GM18873 (cell line): ENCODE measurements at regions not wholly inside any gene's neighbourhood (a gene's known extent, or its start where the extent isn't known, plus 50 kb on each side); places are given as distances from the start of the nearest gene placed in this dataset.
A peak's percentile ranks its signal among the peaks of the same experiment; 100 is the strongest.

Experiments used
- ATAC-seq: cut with Tn5 transposase; IDR thresholded peaks from one replicate; pipeline ENCODE4 v1.9.1; 2021; ENCODE audit warnings: mild to moderate bottlenecking, moderate library complexity, moderate number of reproducible peaks; ENCODE audit not compliant: unreplicated experiment, low FRiP score

DNA sequence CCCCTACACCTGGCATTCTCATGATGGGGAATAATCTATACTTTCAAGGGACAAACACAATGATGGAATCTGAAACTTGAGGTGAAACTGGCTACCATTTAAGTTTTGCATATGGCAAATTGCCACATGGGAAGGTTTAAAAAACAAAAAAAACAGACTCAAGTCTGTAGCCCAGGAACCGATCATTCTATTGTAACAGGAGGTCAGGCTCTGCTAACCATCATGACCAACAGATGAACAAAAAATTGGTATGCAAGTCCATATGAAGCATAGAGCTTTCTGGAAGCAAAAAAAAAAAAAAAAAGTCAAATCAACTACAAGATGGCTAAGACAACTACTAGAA lies 594.3 kb upstream of the DIPK2B start:
- ATAC-seq = no peak

DNA sequence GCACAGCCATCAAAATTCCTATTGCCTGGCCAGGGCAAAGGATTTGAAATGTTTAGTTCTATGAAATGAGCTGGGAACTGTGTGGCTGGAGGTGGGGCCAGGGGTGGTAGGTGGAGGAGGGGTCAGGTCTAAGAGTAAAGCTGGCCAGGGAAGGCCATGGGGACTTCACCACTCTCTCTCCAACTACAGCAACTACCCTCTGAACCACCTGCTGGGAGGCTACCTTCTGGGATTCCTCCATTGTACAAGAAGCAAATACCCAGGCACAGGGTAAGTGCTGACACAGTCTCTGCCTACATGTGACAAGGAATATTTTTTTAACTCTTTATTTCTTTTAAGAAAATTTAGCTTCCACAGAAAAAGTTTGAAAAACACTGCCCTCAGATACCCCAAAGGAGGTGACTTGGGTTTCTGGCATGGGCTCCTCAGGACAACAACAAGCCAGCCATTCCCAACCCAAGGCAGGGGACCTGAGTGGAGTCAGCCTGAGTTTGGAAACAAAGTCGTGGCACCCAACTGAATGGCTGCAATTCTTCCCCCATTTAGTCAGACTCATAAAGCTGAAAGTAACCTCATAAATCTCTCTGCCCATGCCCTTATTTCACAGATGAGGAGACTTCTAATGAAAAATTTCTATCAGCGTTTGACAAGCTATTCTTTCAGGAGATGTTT lies 593.8 kb upstream of the DIPK2B start:
- ATAC-seq = no peak

DNA sequence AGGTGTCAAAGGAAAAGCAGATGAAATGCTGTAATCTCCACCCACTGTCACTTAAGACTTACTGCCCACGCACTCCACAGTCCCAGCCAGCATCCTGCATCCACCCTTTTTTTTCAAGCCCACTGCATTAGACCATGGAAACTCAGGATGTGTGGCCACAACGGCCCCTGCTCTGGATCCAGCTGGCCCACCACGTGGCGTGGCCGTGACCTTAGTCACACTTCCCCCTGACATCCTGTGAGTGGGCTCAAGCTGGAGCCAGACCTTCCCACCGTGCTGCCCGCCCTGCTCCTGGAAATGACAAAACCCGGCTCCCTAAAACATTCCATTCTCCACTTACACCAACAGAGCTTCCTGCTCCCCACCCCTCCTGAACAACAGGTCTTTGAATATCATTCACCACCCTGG lies 588.3 kb upstream of the DIPK2B start:
- no peak for ATAC-seq

DNA sequence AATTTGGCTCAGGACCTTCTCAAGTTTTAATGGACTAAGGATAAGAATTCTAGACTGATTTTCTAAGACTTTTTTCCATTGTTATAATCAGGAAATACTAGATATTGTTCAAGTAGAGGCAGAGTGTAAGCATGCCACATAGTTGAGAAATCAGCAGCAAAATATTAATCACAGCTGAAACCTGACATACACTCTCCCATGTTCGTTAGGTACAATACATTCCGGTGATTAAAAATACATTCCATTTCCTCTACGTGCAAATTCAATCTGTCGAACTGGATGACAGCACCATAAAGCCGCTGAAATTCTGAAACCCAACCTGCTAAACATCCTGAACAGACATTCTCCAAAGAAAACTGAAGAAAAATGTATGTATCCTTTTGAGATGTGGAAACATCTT lies 587.6 kb upstream of the DIPK2B start:
- no peak for ATAC-seq

DNA sequence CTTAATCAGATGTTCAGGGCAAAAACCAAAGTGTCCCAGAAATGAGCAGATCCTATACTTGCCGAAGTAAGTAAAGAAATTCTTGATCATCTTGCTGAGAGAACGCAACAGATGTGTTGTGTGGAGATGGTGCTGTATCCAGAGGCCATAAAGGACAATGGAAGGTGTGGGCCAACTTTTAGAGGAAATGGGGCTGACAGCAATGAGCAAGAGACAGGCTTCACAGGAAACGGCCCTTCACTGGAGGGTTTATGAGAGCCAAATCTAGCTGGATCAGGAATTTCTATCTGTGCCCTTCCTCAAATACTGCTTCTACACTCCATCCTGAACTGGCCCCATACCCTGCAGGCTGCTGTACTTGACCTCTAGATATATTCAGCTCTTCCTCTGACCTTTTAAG lies 583.9 kb upstream of the DIPK2B start:
- ATAC-seq = no peak

DNA sequence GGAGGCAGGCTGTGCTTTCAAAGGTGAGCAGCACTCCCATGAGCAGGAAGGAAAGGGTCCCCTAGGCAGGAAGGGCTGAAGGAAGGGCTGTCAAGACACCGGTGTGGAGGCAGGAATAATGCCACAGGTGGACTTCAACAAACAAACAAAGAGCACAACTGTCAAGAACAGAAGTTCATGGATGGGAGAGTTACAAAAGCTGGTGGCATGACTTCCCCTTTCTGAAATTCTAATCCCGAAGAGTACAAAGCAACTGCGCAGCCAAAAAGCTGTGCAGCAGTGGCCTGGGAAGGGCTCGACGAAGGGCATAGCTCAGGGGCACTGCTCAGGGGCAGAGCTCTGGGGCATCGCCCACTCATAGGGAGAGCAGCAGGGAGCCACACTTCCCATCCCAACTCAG lies 582.3 kb upstream of the DIPK2B start:
- no peak for ATAC-seq

DNA sequence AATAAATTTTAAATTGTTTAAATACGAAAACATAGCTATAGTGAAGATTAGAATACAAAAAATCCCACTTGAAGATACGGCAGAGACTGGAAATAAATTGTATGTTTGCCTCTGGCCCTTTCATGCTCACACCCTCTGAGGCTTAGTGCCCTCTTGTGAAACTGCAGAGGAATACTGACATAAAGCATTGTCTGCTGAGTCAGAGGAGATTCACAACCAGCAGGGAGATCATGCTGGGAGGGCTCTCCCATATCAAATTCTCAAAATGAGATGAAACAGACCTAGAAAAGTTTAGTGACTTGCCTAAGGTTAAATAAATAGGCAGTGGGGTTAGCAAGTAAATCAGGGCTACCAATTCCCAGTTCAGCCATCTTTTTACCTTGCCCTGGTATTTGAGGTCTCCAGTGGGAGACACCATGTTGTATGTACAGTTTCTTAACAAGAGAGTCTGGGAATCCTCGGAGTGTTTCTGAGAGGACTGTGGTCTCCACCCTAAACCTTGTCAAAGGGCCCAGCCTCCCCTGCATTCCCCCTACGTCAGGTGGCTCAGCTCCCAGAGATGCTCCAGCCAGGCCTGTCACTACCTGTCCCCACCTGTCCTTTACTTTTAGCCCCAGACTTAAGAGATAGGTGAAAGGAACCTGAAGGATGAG lies 581.4 kb upstream of the DIPK2B start:
- ATAC-seq = no peak

DNA sequence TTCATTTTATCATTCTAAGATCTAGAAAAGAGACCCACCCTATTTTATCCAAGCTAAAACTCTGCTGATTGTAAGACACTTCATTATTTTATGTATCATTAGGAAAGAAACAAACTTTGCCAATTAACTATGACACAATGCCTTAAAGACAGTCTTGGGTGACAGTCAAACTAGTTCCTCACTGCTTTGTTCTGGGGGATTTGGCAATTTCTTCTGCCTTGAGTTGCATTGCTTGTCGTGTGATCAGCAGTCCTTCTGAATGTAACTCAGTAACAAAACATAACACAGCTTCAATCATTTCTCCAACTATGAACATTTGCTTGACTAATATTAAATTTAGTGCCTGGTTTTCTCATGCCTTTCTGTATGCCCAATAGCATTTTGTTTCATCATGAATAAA lies 577.9 kb upstream of the DIPK2B start:
- ATAC-seq = no peak

DNA sequence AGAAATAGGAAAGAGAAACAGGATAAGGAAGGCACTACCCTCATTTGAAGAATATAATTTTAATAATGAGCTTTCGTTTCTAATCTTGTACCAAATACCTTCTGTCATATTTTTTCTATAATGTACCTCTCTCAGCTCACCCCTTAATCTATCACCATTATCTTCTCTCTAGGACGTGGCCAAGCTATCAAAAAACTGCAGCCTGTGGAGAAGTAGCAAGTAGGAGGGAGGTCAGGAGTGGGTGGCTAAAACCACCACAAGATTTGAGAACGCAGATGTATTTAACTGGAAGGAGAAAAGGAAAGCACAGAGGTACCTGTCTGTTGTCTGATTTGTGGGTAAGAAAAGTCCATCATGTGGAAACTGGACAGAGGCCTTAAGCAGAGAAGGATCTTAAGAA lies 576.7 kb upstream of the DIPK2B start:
- no peak for ATAC-seq

DNA sequence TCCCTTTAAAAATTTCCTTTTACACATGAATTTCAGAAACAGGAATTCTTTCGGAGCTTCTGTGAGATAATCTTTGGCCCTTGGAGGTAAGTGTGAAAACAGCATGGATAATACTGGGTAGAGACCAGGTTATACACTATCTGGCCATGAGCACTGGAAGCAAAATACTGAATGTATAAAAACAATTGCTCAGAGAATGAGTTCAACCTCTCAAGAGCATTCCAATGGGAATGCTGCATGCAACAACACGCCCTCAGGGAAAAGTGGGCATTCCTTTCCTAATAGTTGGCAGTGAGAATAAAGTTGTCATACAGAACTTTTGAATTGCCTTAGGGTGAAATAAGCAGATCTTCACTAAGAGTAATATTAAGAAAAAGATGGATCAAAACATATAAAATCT lies 574.8 kb upstream of the DIPK2B start:
- no peak for ATAC-seq

DNA sequence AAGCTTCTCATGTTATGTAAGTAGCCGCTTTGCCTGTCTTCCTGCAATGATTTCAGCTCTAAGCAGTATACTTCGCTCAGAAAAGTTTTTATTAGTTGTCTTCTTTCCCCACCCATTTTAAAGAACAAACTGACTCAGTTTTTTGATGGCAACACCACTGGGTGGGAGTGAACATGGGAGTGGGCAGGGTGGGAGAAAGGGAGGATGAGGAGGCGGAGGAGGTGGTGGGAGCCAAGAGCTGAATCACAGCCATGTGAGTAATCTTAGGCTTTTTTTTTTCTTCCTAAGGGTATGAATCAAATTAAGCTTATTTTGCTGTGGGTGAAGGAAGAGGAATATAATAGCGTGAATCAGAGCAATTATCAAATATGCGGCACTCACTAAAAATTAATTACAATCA lies 574.3 kb upstream of the DIPK2B start:
- ATAC-seq = no peak

DNA sequence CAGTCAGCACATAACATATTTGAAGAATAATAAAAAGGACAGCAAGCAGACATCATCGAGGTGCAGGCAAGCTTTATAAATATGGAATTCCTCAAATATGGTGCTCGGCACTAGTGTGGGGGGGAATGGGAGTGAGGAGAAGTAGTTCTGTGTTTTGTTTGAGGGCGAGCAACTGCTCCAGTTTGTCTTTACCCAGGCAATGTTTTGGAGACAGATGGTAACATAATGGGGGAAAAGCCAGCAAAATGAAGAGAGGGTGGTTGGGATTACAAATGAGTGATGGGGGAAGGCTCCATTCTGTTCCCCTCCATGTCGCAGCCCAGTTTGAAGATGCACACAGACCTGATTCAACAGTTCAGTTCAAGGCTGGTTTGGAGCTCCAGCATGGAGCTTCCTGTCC lies 572.9 kb upstream of the DIPK2B start:
- no peak for ATAC-seq

DNA sequence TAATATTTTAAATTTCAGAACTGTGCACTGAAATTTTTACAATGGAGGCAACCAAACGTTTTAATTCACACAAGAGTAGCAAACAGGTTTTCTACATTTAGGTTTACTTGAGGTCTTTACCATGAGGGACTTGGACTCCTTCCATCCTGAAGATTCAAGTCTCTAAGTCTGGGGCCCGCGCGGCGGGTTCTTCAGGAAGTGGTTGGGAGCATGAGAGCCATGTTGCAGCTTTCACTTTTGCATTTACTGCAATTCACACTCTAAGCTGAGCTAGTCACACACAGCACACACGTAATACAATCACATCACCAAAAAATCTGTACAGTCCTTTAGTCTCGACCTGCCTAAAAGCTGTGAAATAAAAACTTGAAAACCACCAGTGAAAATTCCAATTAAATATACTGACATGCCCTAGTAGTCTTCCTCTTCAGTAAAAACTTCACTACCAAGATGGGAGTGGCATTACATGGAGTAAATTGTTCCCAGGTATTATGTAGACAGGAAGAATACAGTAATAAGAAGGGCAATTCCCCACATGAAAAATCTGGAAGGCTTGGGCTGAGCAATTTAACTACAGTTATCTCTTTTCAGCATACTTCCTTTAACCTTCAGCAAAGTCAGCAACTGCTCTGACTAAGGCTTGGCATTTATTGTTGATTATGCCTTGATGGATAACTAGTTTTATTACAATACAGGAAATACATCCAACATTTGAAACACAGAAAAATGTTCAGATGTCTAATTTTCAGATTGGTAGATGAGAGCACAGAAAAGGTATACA lies 571.1 kb upstream of the DIPK2B start:
- no peak for ATAC-seq

DNA sequence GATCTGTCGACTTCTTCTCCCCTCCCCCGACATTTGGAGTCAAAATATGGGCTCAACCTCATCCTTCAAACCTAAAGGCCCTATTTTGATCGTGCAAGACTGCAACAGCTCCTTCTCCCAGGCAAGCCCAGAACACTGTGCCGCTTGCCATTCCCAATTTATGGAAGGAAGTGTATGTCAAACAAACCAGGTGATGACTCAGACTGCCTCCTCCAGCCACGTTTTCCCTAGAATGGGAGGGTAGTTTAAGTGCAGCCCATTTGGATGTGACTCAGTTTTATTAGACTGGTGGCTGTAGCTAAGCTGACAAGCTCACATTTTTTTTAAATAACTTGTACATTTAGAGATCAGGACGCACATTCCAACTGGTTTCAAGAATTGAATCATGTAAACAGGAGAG lies 570.4 kb upstream of the DIPK2B start:
- ATAC-seq = no peak

DNA sequence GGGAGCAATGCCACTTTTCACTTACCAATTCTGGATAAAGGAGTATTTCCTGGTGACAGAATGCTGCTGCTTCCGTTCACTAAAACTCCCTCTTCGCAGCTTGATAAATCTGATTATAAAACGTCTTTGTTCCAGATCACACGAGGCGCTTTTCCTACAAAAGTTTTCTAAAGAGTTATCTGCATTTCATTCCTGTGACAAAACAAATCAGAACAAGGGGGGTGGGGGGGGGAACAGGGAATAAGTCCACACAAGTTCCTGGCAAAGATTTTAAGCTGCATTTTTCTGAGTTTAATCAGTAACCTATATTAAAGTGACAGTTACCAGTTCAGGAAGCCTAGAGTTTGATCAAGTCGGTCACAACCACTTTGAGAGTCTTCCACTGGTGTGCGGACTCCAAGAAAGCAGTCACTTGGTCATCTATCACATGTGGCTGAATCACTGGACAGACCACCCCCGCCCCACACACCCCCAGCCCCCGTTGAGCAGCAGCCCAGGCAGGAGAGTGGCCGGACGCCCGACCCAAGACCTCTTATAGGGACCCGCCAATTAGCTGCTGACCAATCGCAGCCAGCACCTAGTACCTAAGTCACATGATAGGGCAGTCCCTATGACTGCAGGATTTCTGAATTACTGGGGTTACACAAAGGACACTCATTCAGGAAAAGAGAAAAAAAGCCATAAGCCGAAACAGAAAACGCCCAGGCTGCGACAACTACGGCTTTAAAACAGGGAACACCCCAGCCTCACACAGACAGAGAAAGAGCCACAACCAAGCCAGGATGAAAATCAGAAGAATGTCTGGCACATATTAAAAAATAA lies 569.3 kb upstream of the DIPK2B start:
- ATAC-seq = peak; percentile 82

DNA sequence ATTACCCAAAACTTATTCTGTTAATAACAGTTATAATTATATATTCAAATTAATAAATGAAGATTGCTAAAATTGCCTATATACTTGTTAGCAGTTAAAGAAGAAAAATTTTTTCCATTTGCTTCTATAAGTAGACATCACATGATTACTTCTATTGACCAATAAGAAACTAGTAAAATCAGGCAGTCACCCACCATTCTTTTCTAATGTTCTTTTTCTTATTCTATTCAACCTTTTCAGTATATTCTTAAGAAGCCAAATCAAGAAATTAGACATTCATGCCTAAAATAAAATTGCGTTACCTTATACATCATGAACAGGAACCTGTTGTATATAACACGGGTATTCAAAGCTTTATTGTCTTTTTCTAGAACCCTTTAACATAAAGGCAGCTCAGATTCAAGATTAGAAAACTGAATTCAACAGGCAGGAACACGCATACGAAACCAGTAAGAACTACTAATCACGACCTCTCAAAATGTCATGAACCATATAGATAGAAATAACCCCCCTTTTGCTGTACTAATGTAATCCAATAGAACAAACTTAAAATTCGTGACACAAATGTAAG lies 568.1 kb upstream of the DIPK2B start:
- ATAC-seq = no peak

DNA sequence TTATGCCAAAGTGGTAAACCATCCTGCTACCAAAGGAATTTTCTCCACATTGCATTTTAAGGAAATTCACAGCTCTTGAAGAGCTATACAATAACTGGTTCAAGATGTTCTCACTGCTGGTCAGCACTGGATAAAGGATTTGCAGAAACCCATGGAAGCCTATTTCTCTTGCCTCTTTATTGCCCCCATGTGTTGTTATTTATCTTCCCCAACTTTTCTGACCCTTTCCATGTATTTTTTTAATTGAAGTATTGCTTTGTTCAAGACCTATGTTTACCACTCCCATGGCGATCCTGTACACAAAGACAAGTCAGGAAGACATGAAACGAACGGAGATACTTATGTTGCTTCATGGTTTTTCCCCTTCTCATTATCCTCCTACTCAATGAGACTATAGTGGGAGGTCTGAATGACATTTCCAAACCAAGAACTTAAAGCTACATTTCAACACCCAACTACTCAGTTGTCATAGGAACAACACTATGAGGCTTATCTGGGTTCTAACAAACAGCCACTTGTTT lies 566.4 kb upstream of the DIPK2B start:
- ATAC-seq = no peak

DNA sequence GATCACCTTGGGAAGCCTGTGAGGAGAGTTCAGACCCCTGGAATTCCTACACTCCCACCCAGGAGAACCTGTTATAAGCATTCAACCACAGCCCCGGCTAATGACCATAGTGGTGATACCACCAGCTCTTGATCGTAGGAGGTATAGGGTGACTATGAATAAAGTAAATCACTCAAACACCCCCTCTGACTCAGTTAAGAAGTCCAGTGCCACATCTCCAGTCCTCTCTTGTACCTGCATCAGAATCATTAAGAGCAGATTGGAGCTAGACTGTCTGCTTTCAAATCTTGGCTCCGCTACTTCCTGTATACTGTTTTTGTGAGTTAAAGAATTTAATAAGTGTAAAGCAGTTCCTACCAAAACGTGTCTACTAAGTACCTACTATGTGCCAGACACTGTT lies 565.1 kb upstream of the DIPK2B start:
- ATAC-seq = no peak

DNA sequence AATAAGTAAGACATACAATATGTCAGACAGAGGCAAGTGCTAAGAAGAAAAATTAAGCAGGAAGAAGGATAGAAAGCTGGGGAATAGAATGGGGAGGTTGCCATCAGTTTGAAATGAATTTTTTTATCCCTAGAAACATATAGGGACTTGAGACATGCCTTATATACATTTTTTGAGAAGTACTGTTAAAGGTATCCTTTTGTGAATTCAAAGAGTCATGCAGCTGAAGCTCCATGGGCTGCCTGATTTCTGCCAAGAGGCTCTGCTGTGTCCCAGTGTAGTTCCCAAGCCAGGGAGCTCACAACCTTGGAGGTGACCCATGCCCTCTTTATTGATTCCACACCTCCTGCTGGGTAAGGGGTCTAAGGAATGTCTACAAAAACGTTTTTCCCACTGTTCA lies 564.6 kb upstream of the DIPK2B start:
- no peak for ATAC-seq
